ENCODE measurements at regions not wholly inside any gene's neighbourhood (a gene's known extent, or its start where the extent isn't known, plus 50 kb on each side); places are given as distances from the start of the nearest gene placed in this dataset.
"Not testable (repeated sequence)": the region's sequence is repeated elsewhere in the genome, so short reads cannot be mapped to it uniquely, and the experiment has no call there.

GRCh38 chr3:14252321-14253021 is 73.9 kb downstream of the LSM3 start:
- no peak for DNase-seq (ENCODE audit: low spot score)

GRCh38 chr3:14253022-14253706 is 74.5 kb downstream of the LSM3 start:
- DNase-seq (ENCODE audit: low spot score): no peak

GRCh38 chr3:14253707-14254382 is 75.2 kb downstream of the LSM3 start:
- no peak for DNase-seq (ENCODE audit: low spot score)

- DNase-seq (ENCODE audit: low spot score): no peak
Measured at GRCh38 chr3:14254812-14255702, 76.4 kb downstream of the LSM3 start.

- no peak for DNase-seq (ENCODE audit: low spot score)
Measured at GRCh38 chr3:14256046-14256445, 77.4 kb downstream of the LSM3 start.

GRCh38 chr3:14256561-14257342 is 78.1 kb downstream of the LSM3 start:
- DNase-seq (ENCODE audit: low spot score): peak; percentile 66

- no peak for DNase-seq (ENCODE audit: low spot score)
Measured at GRCh38 chr3:14258906-14259904, 80.6 kb downstream of the LSM3 start.

GRCh38 chr3:14260463-14260862 is 81.8 kb downstream of the LSM3 start:
- no peak for DNase-seq (ENCODE audit: low spot score)

GRCh38 chr3:14261229-14261628 is 82.6 kb downstream of the LSM3 start:
- DNase-seq (ENCODE audit: low spot score): peak; percentile 89

GRCh38 chr3:14262212-14262611 is 83.6 kb downstream of the LSM3 start:
- no peak for DNase-seq (ENCODE audit: low spot score)

GRCh38 chr3:14262867-14263266 is 84.2 kb downstream of the LSM3 start:
- no peak for DNase-seq (ENCODE audit: low spot score)

- no peak for DNase-seq (ENCODE audit: low spot score)
Measured at GRCh38 chr3:14263317-14264005, 84.8 kb downstream of the LSM3 start.

GRCh38 chr3:14265246-14265962 is 86.8 kb downstream of the LSM3 start:
- DNase-seq (ENCODE audit: low spot score): no peak

- no peak for DNase-seq (ENCODE audit: low spot score)
Measured at GRCh38 chr3:14266361-14266760, 87.7 kb downstream of the LSM3 start.

- DNase-seq (ENCODE audit: low spot score): no peak
Measured at GRCh38 chr3:14267976-14268375, 89.4 kb downstream of the LSM3 start.

GRCh38 chr3:14268897-14269296 is 90.3 kb downstream of the LSM3 start:
- DNase-seq (ENCODE audit: low spot score): no peak

GRCh38 chr3:14272041-14272958 is 93.7 kb downstream of the LSM3 start:
- not testable (repeated sequence) for DNase-seq (ENCODE audit: low spot score)

Measured in ecto neural progenitor cell (in vitro differentiated cells).